Stimulated activated CD4-positive, alpha-beta T cell treated with anti-CD3 and anti-CD28 coated beads, Interleukin-15, amount 100 ng/mL, for 1 hour (primary cell): ENCODE measurements at regions not wholly inside any gene's neighbourhood (a gene's known extent, or its start where the extent isn't known, plus 50 kb on each side); places are given as distances from the start of the nearest gene placed in this dataset.
"Not testable (repeated sequence)": the region's sequence is repeated elsewhere in the genome, so short reads cannot be mapped to it uniquely, and the experiment has no call there.

Experiments
- DNase-seq, 2 donors: peaks; one replicate each; pipeline ENCODE4 v3.0.0-alpha.2; 2020; ENCODE audit warnings: low read depth in 1 of 2, low spot score in 1 of 2

- not testable (repeated sequence) for DNase-seq
Measured at GRCh38 chr2:57251495-57251894, 795.1 kb upstream of the VRK2 start.

- DNase-seq: not testable (repeated sequence)
Measured at GRCh38 chr2:57276408-57276807, 770.2 kb upstream of the VRK2 start.

GRCh38 chr2:57278451-57278850, 768.2 kb upstream of the VRK2 start:
- DNase-seq: no peak

- no peak for DNase-seq
Measured at GRCh38 chr2:57291209-57291608, 755.4 kb upstream of the VRK2 start.

- DNase-seq: no peak
Measured at GRCh38 chr2:57296795-57297517, 749.6 kb upstream of the VRK2 start.

GRCh38 chr2:57313678-57314077, 732.9 kb upstream of the VRK2 start:
- DNase-seq: no peak

GRCh38 chr2:57314682-57315081, 731.9 kb upstream of the VRK2 start:
- DNase-seq: no peak

GRCh38 chr2:57330447-57330846, 716.2 kb upstream of the VRK2 start:
- no peak for DNase-seq

- no peak for DNase-seq
Measured at GRCh38 chr2:57333221-57333620, 713.4 kb upstream of the VRK2 start.

GRCh38 chr2:57343391-57344006, 703.1 kb upstream of the VRK2 start:
- DNase-seq: no peak

GRCh38 chr2:57368190-57368589, 678.4 kb upstream of the VRK2 start:
- no peak for DNase-seq

GRCh38 chr2:57370882-57371585, 675.6 kb upstream of the VRK2 start:
- DNase-seq: no peak

- no peak for DNase-seq
Measured at GRCh38 chr2:57372237-57372984, 674.2 kb upstream of the VRK2 start.

- no peak for DNase-seq
Measured at GRCh38 chr2:57373530-57373929, 673.1 kb upstream of the VRK2 start.

GRCh38 chr2:57376985-57377384, 669.6 kb upstream of the VRK2 start:
- no peak for DNase-seq

GRCh38 chr2:57386305-57386704, 660.3 kb upstream of the VRK2 start:
- DNase-seq: no peak

GRCh38 chr2:57396355-57397098, 650.1 kb upstream of the VRK2 start:
- DNase-seq: no peak

GRCh38 chr2:57397550-57398360, 648.9 kb upstream of the VRK2 start:
- no peak for DNase-seq

- DNase-seq: no peak
Measured at GRCh38 chr2:57399057-57399456, 647.5 kb upstream of the VRK2 start.

- DNase-seq: no peak
Measured at GRCh38 chr2:57402096-57402495, 644.5 kb upstream of the VRK2 start.
